ENCODE measurements at regions not wholly inside any gene's neighbourhood (a gene's known extent, or its start where the extent isn't known, plus 50 kb on each side); places are given as distances from the start of the nearest gene placed in this dataset.

DNA sequence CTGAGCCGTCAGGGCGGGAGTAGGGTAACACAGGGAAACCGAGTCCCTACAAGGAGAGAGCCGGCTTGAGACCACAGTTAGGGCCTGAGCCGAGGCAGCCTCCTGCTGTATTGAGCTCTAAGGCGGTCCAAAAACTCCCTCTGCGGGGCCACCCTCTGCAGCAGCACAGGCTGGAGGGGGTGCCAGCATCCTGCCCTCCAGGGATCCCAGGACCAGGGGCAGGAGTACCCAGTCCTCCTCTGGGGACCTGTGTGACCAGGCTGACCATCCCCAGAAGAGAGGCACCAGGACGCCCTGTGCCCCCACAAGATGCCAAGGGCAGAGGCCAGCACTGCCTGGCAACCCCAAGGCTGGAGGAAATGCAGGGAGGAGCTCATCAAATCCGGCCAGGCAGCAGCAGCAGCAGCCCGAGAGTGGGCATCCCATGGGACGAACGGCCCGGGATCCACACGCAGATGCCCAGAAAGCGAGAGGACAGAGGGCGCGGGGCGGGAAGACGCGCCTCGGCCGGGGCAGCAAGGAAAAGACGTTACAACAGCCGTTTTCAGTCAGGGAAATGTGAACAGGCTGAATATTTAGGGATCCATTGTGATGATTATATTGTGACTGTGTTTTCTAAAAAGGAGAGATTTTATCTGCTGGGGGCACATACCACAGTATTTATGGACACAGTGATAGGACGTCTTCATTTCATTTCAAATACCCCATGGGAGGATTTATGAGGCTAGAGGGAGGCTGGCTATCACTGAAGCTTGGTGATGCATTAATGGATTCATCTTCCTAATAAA, 57.1 kb upstream of the COL18A1 start:
- Histone ChIP-seq H3K9me3 (ENCODE audit: insufficient read depth, low read depth, low read length) (no peaks in the 10 kb centered on the region), H3K4me3 (ENCODE audit: insufficient read depth, low read depth, low read length) (no peak overlapping the region), H3K9ac (ENCODE audit: low read length) (no peak overlapping the region), H3K27ac (ENCODE audit: low read depth, low read length) (no peak overlapping the region), H3K4me1 (ENCODE audit: insufficient read depth, low read length) (no peaks in the 10 kb centered on the region), H3K4me2 (ENCODE audit: low read length) (no peak overlapping the region), H3K27me3 (ENCODE audit: insufficient read depth, low read length) (no peaks in the 10 kb centered on the region), H4K20me1 (ENCODE audit: insufficient read depth, low read length) (no peaks in the 10 kb centered on the region), H3K36me3 (ENCODE audit: insufficient read depth, low read length) (no peaks in the 10 kb centered on the region), H3K79me2 (ENCODE audit: insufficient read depth, low read length) (no peaks in the 10 kb centered on the region), H2AFZ (ENCODE audit: low read depth, low read length) (peak overlapping the region; percentile 45)
- FAIRE-seq = no peak
- H3K27me3 Mint-ChIP-seq (ENCODE audit: low read depth, unreplicated experiment) = peaks cover 7% of the 10 kb centered on the region
- no peak for TF ChIP-seq EZH2 (IDR thresholded peaks at IDR 0.05; ENCODE audit: insufficient read depth, low read length)
- TF ChIP-seq, protein P1, sequence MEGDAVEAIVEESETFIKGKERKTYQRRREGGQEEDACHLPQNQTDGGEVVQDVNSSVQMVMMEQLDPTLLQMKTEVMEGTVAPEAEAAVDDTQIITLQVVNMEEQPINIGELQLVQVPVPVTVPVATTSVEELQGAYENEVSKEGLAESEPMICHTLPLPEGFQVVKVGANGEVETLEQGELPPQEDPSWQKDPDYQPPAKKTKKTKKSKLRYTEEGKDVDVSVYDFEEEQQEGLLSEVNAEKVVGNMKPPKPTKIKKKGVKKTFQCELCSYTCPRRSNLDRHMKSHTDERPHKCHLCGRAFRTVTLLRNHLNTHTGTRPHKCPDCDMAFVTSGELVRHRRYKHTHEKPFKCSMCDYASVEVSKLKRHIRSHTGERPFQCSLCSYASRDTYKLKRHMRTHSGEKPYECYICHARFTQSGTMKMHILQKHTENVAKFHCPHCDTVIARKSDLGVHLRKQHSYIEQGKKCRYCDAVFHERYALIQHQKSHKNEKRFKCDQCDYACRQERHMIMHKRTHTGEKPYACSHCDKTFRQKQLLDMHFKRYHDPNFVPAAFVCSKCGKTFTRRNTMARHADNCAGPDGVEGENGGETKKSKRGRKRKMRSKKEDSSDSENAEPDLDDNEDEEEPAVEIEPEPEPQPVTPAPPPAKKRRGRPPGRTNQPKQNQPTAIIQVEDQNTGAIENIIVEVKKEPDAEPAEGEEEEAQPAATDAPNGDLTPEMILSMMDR (IDR thresholded peaks at IDR 0.05; ENCODE audit: insufficient read depth, low read depth, low read length) = no peak
- no peaks in the 10 kb centered on the region for H3K9me3 Mint-ChIP-seq (ENCODE audit: unreplicated experiment)
- no peaks in the 10 kb centered on the region for H3K36me3 Mint-ChIP-seq (ENCODE audit: low read depth, unreplicated experiment)
- H3K4me3 Mint-ChIP-seq (ENCODE audit: unreplicated experiment) = no peak overlapping the region
- DNase-seq (ENCODE audit: low read depth) = no peak
- no peak overlapping the region for H3K27ac Mint-ChIP-seq (ENCODE audit: unreplicated experiment)
- peaks cover 3% of the 10 kb centered on the region for H3K4me1 Mint-ChIP-seq (ENCODE audit: low read depth, unreplicated experiment)

DNA sequence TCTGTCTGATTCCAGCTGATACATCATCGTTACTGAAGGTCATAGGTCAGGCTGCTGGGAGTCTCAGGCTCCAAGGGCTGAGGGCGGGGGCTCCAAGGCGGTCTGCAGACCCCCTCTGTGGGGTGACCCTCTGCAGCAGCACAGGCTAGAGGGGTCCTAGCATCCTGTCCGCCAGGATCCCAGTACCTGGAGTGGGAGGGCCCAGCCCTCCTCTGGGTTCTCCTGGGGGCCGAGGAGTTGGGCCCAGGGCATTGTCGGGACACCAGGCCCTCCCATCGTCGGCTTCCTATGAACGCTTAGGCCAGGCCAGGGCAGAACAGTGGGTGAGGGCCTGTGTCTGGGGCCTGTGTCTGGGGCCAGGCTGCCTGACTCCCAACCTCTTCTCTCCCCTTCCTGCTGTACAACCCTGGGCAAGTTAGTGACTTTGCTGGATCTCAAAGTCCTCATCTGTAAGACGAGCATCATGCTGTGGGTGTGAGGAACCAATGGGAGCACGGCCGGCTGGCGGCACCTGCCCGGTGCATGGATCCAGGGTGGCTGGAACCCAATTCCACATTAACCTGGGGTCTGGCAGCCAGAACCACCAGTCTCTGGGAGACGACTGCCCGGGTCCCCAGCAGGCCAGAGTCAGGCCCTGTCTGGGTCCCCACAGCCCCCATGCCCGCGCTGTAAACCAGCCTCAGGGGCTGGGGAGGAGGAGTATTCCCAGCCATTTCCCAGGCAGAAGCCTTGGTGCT, 56.2 kb upstream of the COL18A1 start:
- H3K27ac ChIP-seq (ENCODE audit: low read depth, low read length) = no peak overlapping the region
- no peaks in the 10 kb centered on the region for H3K36me3 ChIP-seq (ENCODE audit: insufficient read depth, low read length)
- H4K20me1 ChIP-seq (ENCODE audit: insufficient read depth, low read length) = no peaks in the 10 kb centered on the region
- TF ChIP-seq EZH2 (IDR thresholded peaks at IDR 0.05; ENCODE audit: insufficient read depth, low read length) = no peak
- TF ChIP-seq, protein P1 (IDR thresholded peaks at IDR 0.05; ENCODE audit: insufficient read depth, low read depth, low read length) = no peak
- Mint-ChIP-seq H3K36me3 (ENCODE audit: low read depth, unreplicated experiment) (no peaks in the 10 kb centered on the region), H3K27ac (ENCODE audit: unreplicated experiment) (no peak overlapping the region), H3K27me3 (ENCODE audit: low read depth, unreplicated experiment) (peaks cover 7% of the 10 kb centered on the region), H3K4me3 (ENCODE audit: unreplicated experiment) (no peak overlapping the region), H3K9me3 (ENCODE audit: unreplicated experiment) (no peaks in the 10 kb centered on the region), H3K4me1 (ENCODE audit: low read depth, unreplicated experiment) (peaks cover 3% of the 10 kb centered on the region)
- no peaks in the 10 kb centered on the region for H3K9me3 ChIP-seq (ENCODE audit: insufficient read depth, low read depth, low read length)
- H3K4me1 ChIP-seq (ENCODE audit: insufficient read depth, low read length) = no peaks in the 10 kb centered on the region
- H3K9ac ChIP-seq (ENCODE audit: low read length) = no peak overlapping the region
- no peak overlapping the region for H3K4me3 ChIP-seq (ENCODE audit: insufficient read depth, low read depth, low read length)
- no peaks in the 10 kb centered on the region for H3K79me2 ChIP-seq (ENCODE audit: insufficient read depth, low read length)
- FAIRE-seq (no peak), DNase-seq (ENCODE audit: low read depth) (no peak)
- H3K4me2 ChIP-seq (ENCODE audit: low read length) = no peak overlapping the region
- H2AFZ ChIP-seq (ENCODE audit: low read depth, low read length) = no peak overlapping the region
- no peaks in the 10 kb centered on the region for H3K27me3 ChIP-seq (ENCODE audit: insufficient read depth, low read length)

Measured in astrocyte (in vitro differentiated cells and primary cell).